Activated CD8-positive, alpha-beta T cell treated with anti-CD3 and anti-CD28 coated beads, Interleukin-2, amount 10 ng/mL, durations not matched to agents 7 days and 5 days (primary cell): ENCODE measurements at regions not wholly inside any gene's neighbourhood (a gene's known extent, or its start where the extent isn't known, plus 50 kb on each side); places are given as distances from the start of the nearest gene placed in this dataset.

Source experiments
- ATAC-seq: fragments of 150-1000 bp; cut with Tn5 transposase; one replicate; pipeline ENCODE4 v1.10.0; 2021; ENCODE audit warnings: moderate library complexity
- CTCF ChIA-PET: fragments of 350-600 bp; sonication (Branson Sonifier 250); formaldehyde crosslinking; loops from one replicate; lab custom pipeline; 2021; ENCODE audit warnings: antibody characterized with exemption; lab: Charles Lee
- POLR2A ChIA-PET: fragments of 350-600 bp; sonication (Branson Sonifier 250); formaldehyde crosslinking; loops from one replicate; lab custom pipeline; 2021; ENCODE audit warnings: antibody characterized with exemption; lab: Charles Lee
- DNase-seq: peaks from one replicate; pipeline ENCODE4 v3.0.0-alpha.2; 2020
- H3K27ac Mint-ChIP-seq: one replicate; pipeline ENCODE4 v1.8.0; 2021; ENCODE audit warnings: mild to moderate bottlenecking, mixed read lengths
- H3K27me3 Mint-ChIP-seq: one replicate; pipeline ENCODE4 v1.8.0; 2021; ENCODE audit warnings: low read depth, mixed read lengths
- H3K36me3 Mint-ChIP-seq: one replicate; pipeline ENCODE4 v1.8.0; 2021; ENCODE audit warnings: low read depth, mixed read lengths
- H3K4me1 Mint-ChIP-seq: one replicate; pipeline ENCODE4 v1.8.0; 2021; ENCODE audit warnings: low read depth, mixed read lengths
- H3K4me3 Mint-ChIP-seq: one replicate; pipeline ENCODE4 v1.8.0; 2021; ENCODE audit warnings: mild to moderate bottlenecking, mixed read lengths
- H3K9me3 Mint-ChIP-seq: one replicate; pipeline ENCODE4 v1.8.0; 2022; ENCODE audit warnings: mixed read lengths; ENCODE audit not compliant: insufficient read depth

- no peak overlapping the region for H3K4me3 Mint-ChIP-seq
- H3K27me3 Mint-ChIP-seq, result no peaks in the 10 kb centered on the region
- ChIA-PET CTCF (interaction anchor here (1.1 kb wide), 1 partner anchor 26 kb away, joined by 4 read pairs; no protein-coding TSS in a partner anchor), POLR2A (no interaction called here)
- ATAC-seq (no peak), DNase-seq (no peak)
- peaks cover 2% of the 10 kb centered on the region for H3K9me3 Mint-ChIP-seq
- H3K36me3 Mint-ChIP-seq, result no peaks in the 10 kb centered on the region
- peaks cover 19% of the 10 kb centered on the region for H3K4me1 Mint-ChIP-seq
- no peak overlapping the region for H3K27ac Mint-ChIP-seq
Observed at GRCh38 chr3:30293621-30294240, 312.7 kb upstream of the TGFBR2 start.

- ATAC-seq, result no peak
- H3K9me3 Mint-ChIP-seq, result peaks cover 2% of the 10 kb centered on the region
- H3K27ac Mint-ChIP-seq, result no peak overlapping the region
- no peak overlapping the region for H3K4me3 Mint-ChIP-seq
- ChIA-PET CTCF (interaction anchor here (1.1 kb wide), 1 partner anchor 25 kb away, joined by 4 read pairs; no protein-coding TSS in a partner anchor), POLR2A (no interaction called here)
- peaks cover 15% of the 10 kb centered on the region for H3K4me1 Mint-ChIP-seq
- H3K27me3 Mint-ChIP-seq, result no peaks in the 10 kb centered on the region
- no peaks in the 10 kb centered on the region for H3K36me3 Mint-ChIP-seq
- no peak for DNase-seq
Observed at GRCh38 chr3:30294241-30294667, 312.1 kb upstream of the TGFBR2 start.

- ATAC-seq, result no peak
- no peak overlapping the region for H3K27ac Mint-ChIP-seq
- ChIA-PET CTCF (interaction anchor here (1.0 kb wide), 1 partner anchor 9 kb away, joined by 3 read pairs; no protein-coding TSS in a partner anchor), POLR2A (no interaction called here)
- no peaks in the 10 kb centered on the region for H3K27me3 Mint-ChIP-seq
- H3K4me1 Mint-ChIP-seq, result peaks cover 10% of the 10 kb centered on the region
- DNase-seq, result no peak
- H3K4me3 Mint-ChIP-seq, result no peak overlapping the region
- H3K9me3 Mint-ChIP-seq, result peaks cover 2% of the 10 kb centered on the region
- no peaks in the 10 kb centered on the region for H3K36me3 Mint-ChIP-seq
Observed at GRCh38 chr3:30297112-30297511, 309.3 kb upstream of the TGFBR2 start.

- H3K4me3 Mint-ChIP-seq, result no peak overlapping the region
- H3K4me1 Mint-ChIP-seq, result peaks cover 6% of the 10 kb centered on the region
- H3K9me3 Mint-ChIP-seq, result peaks cover 2% of the 10 kb centered on the region
- H3K27ac Mint-ChIP-seq, result no peak overlapping the region
- H3K36me3 Mint-ChIP-seq, result no peaks in the 10 kb centered on the region
- CTCF ChIA-PET, result interaction anchor here (1.6 kb wide), 1 partner anchor 11 kb away, joined by 4 read pairs; no protein-coding TSS in a partner anchor
- POLR2A ChIA-PET, result no interaction called here
- ATAC-seq (no peak), DNase-seq (no peak)
- no peaks in the 10 kb centered on the region for H3K27me3 Mint-ChIP-seq
Observed at GRCh38 chr3:30299674-30300385, 306.6 kb upstream of the TGFBR2 start.

- peaks cover 7% of the 10 kb centered on the region for H3K9me3 Mint-ChIP-seq
- POLR2A ChIA-PET, result no interaction called here
Observed at GRCh38 chr3:30300809-30301208, 305.6 kb upstream of the TGFBR2 start.

GRCh38 chr3:30302027-30302426 lies 304.4 kb upstream of the TGFBR2 start:
- peaks cover 2% of the 10 kb centered on the region for H3K36me3 Mint-ChIP-seq
- DNase-seq (no peak), ATAC-seq (no peak)

More at GRCh38 chr3:30300809-30301208, 305.6 kb upstream of the TGFBR2 start:
- H3K4me1 Mint-ChIP-seq, result peaks cover 6% of the 10 kb centered on the region
- no peak overlapping the region for H3K27ac Mint-ChIP-seq
- no peak for ATAC-seq
- no peak for DNase-seq
- H3K27me3 Mint-ChIP-seq, result no peaks in the 10 kb centered on the region
- CTCF ChIA-PET, result interaction anchor here (1.1 to 1.6 kb wide), 3 partner anchors 12 to 102 kb away, joined by 3 to 4 read pairs (median 4); no protein-coding TSS in a partner anchor
- no peaks in the 10 kb centered on the region for H3K36me3 Mint-ChIP-seq
- H3K4me3 Mint-ChIP-seq, result no peak overlapping the region

GRCh38 chr3:30303770-30304169 lies 302.6 kb upstream of the TGFBR2 start:
- no peak overlapping the region for H3K4me3 Mint-ChIP-seq
- no peaks in the 10 kb centered on the region for H3K27me3 Mint-ChIP-seq
- H3K27ac Mint-ChIP-seq, result no peak overlapping the region
- CTCF ChIA-PET, result no interaction called here
- POLR2A ChIA-PET, result no interaction called here
- peaks cover 6% of the 10 kb centered on the region for H3K4me1 Mint-ChIP-seq
- ATAC-seq (no peak), DNase-seq (no peak)
- peaks cover 2% of the 10 kb centered on the region for H3K36me3 Mint-ChIP-seq
- peaks cover 13% of the 10 kb centered on the region for H3K9me3 Mint-ChIP-seq

More at GRCh38 chr3:30302027-30302426, 304.4 kb upstream of the TGFBR2 start:
- Mint-ChIP-seq H3K4me3 (no peak overlapping the region), H3K27ac (no peak overlapping the region), H3K27me3 (no peaks in the 10 kb centered on the region), H3K9me3 (peaks cover 15% of the 10 kb centered on the region), H3K4me1 (peaks cover 6% of the 10 kb centered on the region)
- POLR2A ChIA-PET, result interaction anchor here (0.7 kb wide), 1 partner anchor 273 kb away, joined by 3 read pairs; no protein-coding TSS in a partner anchor
- CTCF ChIA-PET, result interaction anchor here (1.3 kb wide), 1 partner anchor 17 kb away, joined by 4 read pairs; no protein-coding TSS in a partner anchor

- peaks cover 13% of the 10 kb centered on the region for H3K9me3 Mint-ChIP-seq
- no peak for ATAC-seq
- no peaks in the 10 kb centered on the region for H3K4me1 Mint-ChIP-seq
- no peak overlapping the region for H3K4me3 Mint-ChIP-seq
- no peak for DNase-seq
- no peaks in the 10 kb centered on the region for H3K27me3 Mint-ChIP-seq
- H3K36me3 Mint-ChIP-seq, result peaks cover 2% of the 10 kb centered on the region
- no peak overlapping the region for H3K27ac Mint-ChIP-seq
- ChIA-PET CTCF (interaction anchor here (1.6 kb wide), 1 partner anchor 262 kb away, joined by 3 read pairs; no protein-coding TSS in a partner anchor), POLR2A (no interaction called here)
Observed at GRCh38 chr3:30305021-30305420, 301.4 kb upstream of the TGFBR2 start.

- no peaks in the 10 kb centered on the region for H3K27me3 Mint-ChIP-seq
- ChIA-PET CTCF (interaction anchor here (1.9 kb wide), 1 partner anchor 108 kb away, joined by 4 read pairs; no protein-coding TSS in a partner anchor), POLR2A (no interaction called here)
- no peak overlapping the region for H3K27ac Mint-ChIP-seq
- H3K9me3 Mint-ChIP-seq, result peaks cover 13% of the 10 kb centered on the region
- H3K4me1 Mint-ChIP-seq, result no peaks in the 10 kb centered on the region
- H3K36me3 Mint-ChIP-seq, result peaks cover 2% of the 10 kb centered on the region
- DNase-seq, result no peak
- H3K4me3 Mint-ChIP-seq, result no peak overlapping the region
- no peak for ATAC-seq
Observed at GRCh38 chr3:30306896-30307295, 299.5 kb upstream of the TGFBR2 start.

GRCh38 chr3:30307372-30307950 lies 298.9 kb upstream of the TGFBR2 start:
- Mint-ChIP-seq H3K4me3 (no peak overlapping the region), H3K27me3 (no peaks in the 10 kb centered on the region), H3K9me3 (peaks cover 13% of the 10 kb centered on the region), H3K36me3 (peaks cover 2% of the 10 kb centered on the region), H3K4me1 (no peaks in the 10 kb centered on the region), H3K27ac (no peak overlapping the region)
- no peak for ATAC-seq
- ChIA-PET CTCF (interaction anchor here (1.0 to 1.9 kb wide), 2 partner anchors 12 to 108 kb away, joined by 4 to 5 read pairs; no protein-coding TSS in a partner anchor), POLR2A (no interaction called here)
- no peak for DNase-seq

GRCh38 chr3:30308131-30308530 lies 298.3 kb upstream of the TGFBR2 start:
- Mint-ChIP-seq H3K27me3 (no peaks in the 10 kb centered on the region), H3K9me3 (peaks cover 13% of the 10 kb centered on the region), H3K4me3 (no peak overlapping the region), H3K4me1 (no peaks in the 10 kb centered on the region), H3K27ac (no peak overlapping the region), H3K36me3 (peaks cover 2% of the 10 kb centered on the region)
- POLR2A ChIA-PET, result no interaction called here
- CTCF ChIA-PET, result interaction anchor here (0.7 to 1.9 kb wide), 3 partner anchors 11 to 139 kb away, joined by 3 to 5 read pairs (median 4); no protein-coding TSS in a partner anchor
- ATAC-seq (no peak), DNase-seq (no peak)
